Osteoblast (primary cell): ENCODE measurements at regions not wholly inside any gene's neighbourhood (a gene's known extent, or its start where the extent isn't known, plus 50 kb on each side); places are given as distances from the start of the nearest gene placed in this dataset.

ENCODE experiments used
- DNase-seq: peaks from one replicate; pipeline ENCODE4 v3.0.0; 2011; ENCODE audit warnings: low spot score, mixed read lengths; ENCODE audit not compliant: insufficient read length; ENCODE audit errors: missing footprints
- H2AFZ ChIP-seq: 2 replicates; pipeline ENCODE4 v1.6.0; 2011; ENCODE audit warnings: mild to moderate bottlenecking, low read length
- H3K27ac ChIP-seq: 2 replicates; pipeline ENCODE4 v1.5.1; 2011; ENCODE audit warnings: mild to moderate bottlenecking, low read depth, low read length, moderate library complexity
- H3K27me3 ChIP-seq: 2 replicates; pipeline ENCODE4 v1.6.0; 2012; ENCODE audit warnings: mild to moderate bottlenecking, control low read depth, inconsistent platforms, low read length, moderate library complexity; ENCODE audit not compliant: insufficient read depth
- H3K36me3 ChIP-seq: 2 replicates; pipeline ENCODE4 v1.5.1; 2011; ENCODE audit warnings: mild to moderate bottlenecking, low read length, control low read depth, moderate library complexity; ENCODE audit not compliant: insufficient read depth
- H3K4me1 ChIP-seq: 2 replicates; pipeline ENCODE4 v1.5.1; 2011; ENCODE audit warnings: mild to moderate bottlenecking, low read length, control low read depth, moderate library complexity; ENCODE audit not compliant: insufficient read depth
- H3K4me2 ChIP-seq: 2 replicates; pipeline ENCODE4 v1.6.0; 2011; ENCODE audit warnings: mild to moderate bottlenecking, low read length; ENCODE audit not compliant: insufficient read depth
- H3K4me3 ChIP-seq: fragments of 200-600 bp; sonication (generic); 3 replicates; pipeline ENCODE4 v1.5.1; 2012; ENCODE audit warnings: mild to moderate bottlenecking, low read length, inconsistent platforms; ENCODE audit not compliant: insufficient read depth
- H3K79me2 ChIP-seq: 2 replicates; pipeline ENCODE4 v1.6.0; 2012; ENCODE audit warnings: mild to moderate bottlenecking, low read length, control low read depth, inconsistent platforms; ENCODE audit not compliant: insufficient read depth
- H3K9me3 ChIP-seq: 2 replicates; pipeline ENCODE4 v1.5.1; 2011; ENCODE audit warnings: low read depth, low read length, control low read depth
- H4K20me1 ChIP-seq: 2 replicates; pipeline ENCODE4 v1.6.0; 2012; ENCODE audit warnings: mild to moderate bottlenecking, low read length, control low read depth; ENCODE audit not compliant: insufficient read depth
- CTCF ChIP-seq: IDR thresholded peaks from 2 replicates; pipeline ENCODE4 v1.5.1; 2011; ENCODE audit warnings: mild to moderate bottlenecking, low read depth, low read length, moderate library complexity; ENCODE audit errors: extremely low read depth

- H3K79me2 ChIP-seq: no peaks in the 10 kb centered on the region
- no peaks in the 10 kb centered on the region for H3K36me3 ChIP-seq
- H3K4me3 ChIP-seq: no peak overlapping the region
- no peaks in the 10 kb centered on the region for H4K20me1 ChIP-seq
- no peaks in the 10 kb centered on the region for H3K9me3 ChIP-seq
- TF ChIP-seq CTCF: no peak
- H3K27me3 ChIP-seq: no peaks in the 10 kb centered on the region
- H2AFZ ChIP-seq: no peak overlapping the region
- H3K27ac ChIP-seq: no peak overlapping the region
- DNase-seq: no peak
- H3K4me1 ChIP-seq: no peaks in the 10 kb centered on the region
- no peak overlapping the region for H3K4me2 ChIP-seq
Measured at GRCh38 chr12:59934486-59934885, 338.7 kb downstream of the SLC16A7 start.

- Histone ChIP-seq H3K27ac (no peak overlapping the region), H3K36me3 (no peaks in the 10 kb centered on the region), H3K4me3 (no peak overlapping the region), H3K27me3 (no peaks in the 10 kb centered on the region), H3K4me1 (no peaks in the 10 kb centered on the region), H4K20me1 (no peaks in the 10 kb centered on the region), H2AFZ (no peak overlapping the region), H3K79me2 (no peaks in the 10 kb centered on the region), H3K9me3 (no peaks in the 10 kb centered on the region), H3K4me2 (no peak overlapping the region)
- TF ChIP-seq CTCF: no peak
- no peak for DNase-seq
Measured at GRCh38 chr12:59936534-59936933, 340.7 kb downstream of the SLC16A7 start.

DNA sequence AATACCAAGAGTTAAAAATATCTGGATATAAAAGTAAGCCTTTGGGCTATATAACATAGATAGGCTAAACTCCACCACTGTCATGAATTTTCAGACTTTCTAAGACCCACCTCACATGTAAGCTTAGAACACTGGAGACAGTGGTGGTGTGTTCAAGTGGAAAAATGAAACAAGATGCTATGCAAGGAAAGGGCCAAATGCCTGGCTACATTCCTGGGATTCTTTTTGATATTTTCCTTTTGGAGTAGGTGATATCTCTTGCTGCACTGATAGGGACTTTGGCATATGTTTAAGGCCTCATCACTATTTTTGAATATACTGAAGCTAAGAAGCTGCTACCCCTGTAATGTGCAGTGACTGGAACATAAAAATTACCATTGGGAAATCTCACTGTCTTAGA is 341.3 kb downstream of the SLC16A7 start:
- Histone ChIP-seq H3K4me1 (no peaks in the 10 kb centered on the region), H3K9me3 (no peaks in the 10 kb centered on the region), H3K4me3 (no peak overlapping the region), H4K20me1 (no peaks in the 10 kb centered on the region), H3K27me3 (no peaks in the 10 kb centered on the region), H3K27ac (no peak overlapping the region), H3K4me2 (no peak overlapping the region), H2AFZ (no peak overlapping the region), H3K36me3 (no peaks in the 10 kb centered on the region), H3K79me2 (no peaks in the 10 kb centered on the region)
- no peak for TF ChIP-seq CTCF
- DNase-seq: no peak

- no peaks in the 10 kb centered on the region for H3K36me3 ChIP-seq
- H3K4me3 ChIP-seq: no peak overlapping the region
- H3K9me3 ChIP-seq: no peaks in the 10 kb centered on the region
- DNase-seq: no peak
- H4K20me1 ChIP-seq: no peaks in the 10 kb centered on the region
- H3K4me2 ChIP-seq: no peak overlapping the region
- no peak for TF ChIP-seq CTCF
- no peaks in the 10 kb centered on the region for H3K27me3 ChIP-seq
- no peaks in the 10 kb centered on the region for H3K79me2 ChIP-seq
- H2AFZ ChIP-seq: no peak overlapping the region
- H3K27ac ChIP-seq: no peak overlapping the region
- no peaks in the 10 kb centered on the region for H3K4me1 ChIP-seq
Measured at GRCh38 chr12:59938190-59938962, 342.5 kb downstream of the SLC16A7 start.
